A549 (cell line): ENCODE measurements at regions not wholly inside any gene's neighbourhood (a gene's known extent, or its start where the extent isn't known, plus 50 kb on each side); places are given as distances from the start of the nearest gene placed in this dataset.

Source experiments
- ATAC-seq, 2 experiments: fragments of 200-7000 bp in 1 of 2; fragments of >200 bp in 1 of 2; cut with Nextera tagmentation in 1 of 2; cut with Tn5 transposase in 1 of 2; 3 replicates each; pipeline versions ENCODE4 v1.8.0 to v1.9.1; 2018 to 2020; ENCODE audit warnings: mild to moderate bottlenecking in 1 of 2, moderate library complexity in 1 of 2
- CTCF ChIA-PET: fragments of 300-600 bp; sonication (Branson Sonifier 250); formaldehyde crosslinking; extraction: SDS; loops from one replicate; lab custom pipeline; 2021; ENCODE audit warnings: antibody characterized with exemption, inconsistent platforms; lab: Yijun Ruan, JAX
- POLR2A ChIA-PET: fragments of 350-600 bp; formaldehyde crosslinking; extraction: SDS; loops from one replicate; lab custom pipeline; 2021; ENCODE audit warnings: antibody characterized with exemption, inconsistent platforms; lab: Yijun Ruan, JAX
- DNase-seq, 2 experiments: peaks; one replicate each; pipeline versions ENCODE4 v3.0.0 to v3.0.0-alpha.2; 2011 to 2016; ENCODE audit warnings: low read depth in 1 of 2, low spot score in 1 of 2
- FAIRE-seq: peaks from 2 replicates; lab custom pipeline; 2011; peaks lifted over from hg19 to GRCh38; lab: Jason Lieb, UNC
- H3K27ac ChIP-seq, 2 experiments: fragments of >200 bp; sonication (Bioruptor Twin); formaldehyde crosslinking; 3 replicates each; pipeline ENCODE4 v1.5.1; 2016 to 2017
- H3K4me1 ChIP-seq: fragments of >200 bp; sonication (Bioruptor Twin); formaldehyde crosslinking; 3 replicates; pipeline ENCODE4 v1.6.1; 2016
- H3K4me2 ChIP-seq: fragments of >200 bp; sonication (Bioruptor Twin); formaldehyde crosslinking; 3 replicates; pipeline ENCODE4 v1.6.1; 2016
- H3K4me3 ChIP-seq: fragments of >200 bp; sonication (Bioruptor Twin); formaldehyde crosslinking; 3 replicates; pipeline ENCODE4 v1.5.1; 2016
- H3K9me3 ChIP-seq: fragments of >200 bp; sonication (Bioruptor Twin); formaldehyde crosslinking; 3 replicates; pipeline ENCODE4 v1.6.1; 2016
- ATOH8 ChIP-seq: fragments of 250-450 bp; sonication (Bioruptor Pico); IDR thresholded peaks from 2 replicates; pipeline ENCODE4 v1.5.0; 2020; ENCODE audit warnings: low read depth, mild to moderate bottlenecking, moderate library complexity
- BHLHE40 ChIP-seq: IDR thresholded peaks from 2 replicates; pipeline ENCODE4 v1.6.1; 2012; ENCODE audit warnings: low read depth, low read length, inconsistent platforms
- CTCF ChIP-seq: fragments of >200 bp; sonication (Bioruptor Twin); formaldehyde crosslinking; IDR thresholded peaks from 3 replicates; pipeline ENCODE4 v1.5.1; 2016
- E2F6 ChIP-seq: IDR thresholded peaks from 2 replicates; pipeline ENCODE4 v1.6.1; 2012; ENCODE audit warnings: low read depth, borderline replicate concordance
- EHF ChIP-seq: fragments of 250-450 bp; sonication (Bioruptor Pico); IDR thresholded peaks from 2 replicates; pipeline ENCODE4 v1.5.0; 2020; ENCODE audit warnings: mild to moderate bottlenecking
- ELK1 ChIP-seq: fragments of 150-350 bp; IDR thresholded peaks from 2 replicates; pipeline ENCODE4 v1.6.1; 2014; ENCODE audit warnings: low read depth, mild to moderate bottlenecking, low read length
- EP300 ChIP-seq, 2 experiments: fragments of >200 bp; sonication (Bioruptor Twin); formaldehyde crosslinking; IDR thresholded peaks; 2 replicates in 1 of 2; 3 replicates in 1 of 2; pipeline ENCODE4 v1.6.1; 2016 to 2017
- ESRRA ChIP-seq: fragments of 150-350 bp; IDR thresholded peaks from 2 replicates; pipeline ENCODE4 v1.6.1; 2014; ENCODE audit warnings: mild to moderate bottlenecking, low read length, borderline replicate concordance
- GATA3 ChIP-seq: IDR thresholded peaks from 2 replicates; pipeline ENCODE4 v1.6.1; 2012; ENCODE audit warnings: borderline replicate concordance
- HES2 ChIP-seq: fragments of >200 bp; sonication (Bioruptor Twin); formaldehyde crosslinking; IDR thresholded peaks from 2 replicates; pipeline ENCODE4 v1.6.1; 2016
- HEYL ChIP-seq: fragments of 250-450 bp; sonication (Bioruptor Pico); IDR thresholded peaks from 2 replicates; pipeline ENCODE4 v1.8.0; 2021; ENCODE audit warnings: mild to moderate bottlenecking, moderate library complexity
- HOXA7 ChIP-seq: fragments of 250-450 bp; sonication (Bioruptor Pico); IDR thresholded peaks from 2 replicates; pipeline ENCODE4 v1.5.0; 2020; ENCODE audit warnings: mild to moderate bottlenecking, moderate library complexity
- HOXB5 ChIP-seq: fragments of 250-450 bp; sonication (Bioruptor Pico); IDR thresholded peaks from 2 replicates; pipeline ENCODE4 v1.5.0; 2020; ENCODE audit warnings: mild to moderate bottlenecking, moderate library complexity
- JUN ChIP-seq, 2 experiments: fragments of >200 bp; sonication (Bioruptor Twin); formaldehyde crosslinking; IDR thresholded peaks; 2 replicates in 1 of 2; 3 replicates in 1 of 2; pipeline ENCODE4 v1.6.1; 2016 to 2017
- JUNB ChIP-seq: fragments of >200 bp; sonication (Bioruptor Twin); formaldehyde crosslinking; IDR thresholded peaks from 2 replicates; pipeline ENCODE4 v1.6.1; 2016
- KDM5A ChIP-seq: fragments of 200-600 bp; sonication (generic); IDR thresholded peaks from 2 replicates; pipeline ENCODE4 v1.6.1; 2016; ENCODE audit warnings: antibody characterized with exemption, mild to moderate bottlenecking
- MAFK ChIP-seq: fragments of 450-650 bp; IDR thresholded peaks from 2 replicates; pipeline ENCODE4 v1.6.1; 2014; ENCODE audit not compliant: partially characterized antibody
- MAX ChIP-seq: IDR thresholded peaks from 2 replicates; pipeline ENCODE4 v1.6.1; 2012
- MYC ChIP-seq: IDR thresholded peaks from 2 replicates; pipeline ENCODE4 v1.6.1; 2012; ENCODE audit warnings: mild to moderate bottlenecking, inconsistent platforms, low read length, improper control_type of control experiment, borderline replicate concordance
- NFE2L2 ChIP-seq: fragments of 150-350 bp; conservative IDR thresholded peaks from 2 replicates; pipeline ENCODE4 v1.6.1; 2014; ENCODE audit warnings: low read length
- NPAS2 ChIP-seq: fragments of 250-450 bp; sonication (Bioruptor Pico); IDR thresholded peaks from 2 replicates; pipeline ENCODE4 v1.8.0; 2022; ENCODE audit warnings: mild to moderate bottlenecking, moderate library complexity, borderline replicate concordance
- PBX3 ChIP-seq: IDR thresholded peaks from 2 replicates; pipeline ENCODE4 v1.6.1; 2012
- POLR2A ChIP-seq: IDR thresholded peaks from 2 replicates; pipeline ENCODE4 v1.6.1; 2012; ENCODE audit warnings: mild to moderate bottlenecking, low read length
- RAD21 ChIP-seq, 2 experiments: fragments of >200 bp in 1 of 2; sonication (Bioruptor Twin) in 1 of 2; formaldehyde crosslinking in 1 of 2; IDR thresholded peaks in 1 of 2; conservative IDR thresholded peaks in 1 of 2; 2 replicates in 1 of 2; 3 replicates in 1 of 2; pipeline ENCODE4 v1.6.1; 2012 to 2018; ENCODE audit warnings: inconsistent platforms in 1 of 2
- RFX5 ChIP-seq: fragments of 450-650 bp; IDR thresholded peaks from 2 replicates; pipeline ENCODE4 v1.7.1; 2014; ENCODE audit warnings: antibody characterized with exemption, mild to moderate bottlenecking, moderate library complexity
- SMC3 ChIP-seq: fragments of >200 bp; sonication (Bioruptor Twin); formaldehyde crosslinking; IDR thresholded peaks from 3 replicates; pipeline ENCODE4 v1.6.1; 2018; ENCODE audit warnings: inconsistent platforms
- SREBF2 ChIP-seq: fragments of 450-650 bp; IDR thresholded peaks from 2 replicates; pipeline ENCODE4 v1.6.1; 2014; ENCODE audit warnings: mild to moderate bottlenecking, moderate library complexity
- TFCP2L1 ChIP-seq: fragments of 250-450 bp; sonication (Bioruptor Pico); IDR thresholded peaks from 2 replicates; pipeline ENCODE4 v1.5.0; 2021; ENCODE audit warnings: mild to moderate bottlenecking
- TP53 ChIP-seq: fragments of 250-450 bp; sonication (Bioruptor Pico); IDR thresholded peaks from 2 replicates; pipeline ENCODE4 v1.5.0; 2021; ENCODE audit warnings: mild to moderate bottlenecking, moderate library complexity
- USF2 ChIP-seq: fragments of 450-650 bp; IDR thresholded peaks from 2 replicates; pipeline ENCODE4 v1.6.1; 2014; ENCODE audit warnings: antibody characterized with exemption
- ZC3H11A ChIP-seq: fragments of 450-650 bp; IDR thresholded peaks from 2 replicates; pipeline ENCODE4 v1.6.1; 2014; ENCODE audit warnings: antibody characterized with exemption, mild to moderate bottlenecking
- ZFP36 ChIP-seq: fragments of 450-650 bp; IDR thresholded peaks from 2 replicates; pipeline ENCODE4 v1.6.1; 2014; ENCODE audit warnings: borderline replicate concordance; ENCODE audit not compliant: partially characterized antibody
- WGBS: methylation state at CpG from one replicate; pipeline ENCODE4 v1.1.6; 2017; ENCODE audit errors: missing lambda C conversion rate; 5-methylcytosine and 5-hydroxymethylcytosine counted together

GRCh38 chr12:74626397-74626796 is 88.8 kb downstream of the ATXN7L3B start:
- ChIA-PET CTCF (no interaction called here), POLR2A (no interaction called here)
- Histone ChIP-seq H3K9me3 (no peaks in the 10 kb centered on the region), H3K4me2 (no peak overlapping the region), H3K4me1 (no peaks in the 10 kb centered on the region), H3K27ac (no peak overlapping the region), H3K4me3 (no peak overlapping the region)
- ATAC-seq (no peak), DNase-seq (no peak), FAIRE-seq (no peak)
- TF ChIP-seq MAFK = no peak
- TF ChIP-seq BHLHE40 = no peak
- no peak for TF ChIP-seq ESRRA
- TF ChIP-seq ZC3H11A = no peak
- no peak for TF ChIP-seq HES2
- TF ChIP-seq TFCP2L1 (CRISPR knock-in tag) = no peak
- TF ChIP-seq MYC = no peak
- no peak for TF ChIP-seq E2F6
- no peak for TF ChIP-seq RAD21 (conservative IDR thresholded peaks at IDR 0.05 in 1 of 2, IDR thresholded peaks at IDR 0.05 in 1 of 2)
- TF ChIP-seq JUNB = no peak
- TF ChIP-seq USF2 = no peak
- TF ChIP-seq HEYL (CRISPR knock-in tag) = no peak
- TF ChIP-seq GATA3 = no peak
- no peak for TF ChIP-seq CTCF
- no peak for TF ChIP-seq JUN (IDR thresholded peaks at IDR 0.05)
- no peak for TF ChIP-seq EHF (CRISPR knock-in tag)

GRCh38 chr12:74641262-74641661 is 103.6 kb downstream of the ATXN7L3B start:
- Histone ChIP-seq H3K9me3 (no peaks in the 10 kb centered on the region), H3K27ac (no peak overlapping the region), H3K4me3 (no peak overlapping the region), H3K4me2 (no peak overlapping the region), H3K4me1 (no peaks in the 10 kb centered on the region)
- 51% methylated on average over 2 of the region's 2 CpGs for WGBS
- FAIRE-seq (no peak), DNase-seq (no peak), ATAC-seq (no peak)
- TF ChIP-seq NPAS2 (CRISPR knock-in tag) (no peak), SMC3 (no peak), PBX3 (no peak), MAFK (no peak), RFX5 (no peak), SREBF2 (no peak), HOXA7 (CRISPR knock-in tag) (no peak), ZFP36 (no peak), MAX (no peak), EP300 (IDR thresholded peaks at IDR 0.05) (no peak), BHLHE40 (no peak), JUN (IDR thresholded peaks at IDR 0.05) (no peak), ELK1 (no peak), TP53 (CRISPR knock-in tag) (no peak), KDM5A (no peak), POLR2A (no peak), ATOH8 (CRISPR knock-in tag) (no peak), HOXB5 (CRISPR knock-in tag) (no peak), USF2 (no peak), NFE2L2 (no peak)
- POLR2A ChIA-PET = no interaction called here
- CTCF ChIA-PET = no interaction called here
